Breast epithelium (tissue), 4 donors: ENCODE measurements at regions not wholly inside any gene's neighbourhood (a gene's known extent, or its start where the extent isn't known, plus 50 kb on each side); places are given as distances from the start of the nearest gene placed in this dataset.

ENCODE experiments used
- DNase-seq, 2 donors: peaks; one replicate each; pipeline ENCODE4 v3.0.0-alpha.2; 2019; ENCODE audit warnings: low spot score in 2 of 2
- H3K27ac ChIP-seq, 2 donors: fragments of 200-600 bp; sonication (generic) in 1 of 2; one replicate each; pipeline ENCODE4 v1.5.1; 2016 to 2019; ENCODE audit warnings: mild to moderate bottlenecking in 1 of 2
- H3K27me3 ChIP-seq, 2 donors: fragments of 200-600 bp; sonication (generic) in 1 of 2; one replicate each; pipeline versions ENCODE4 v1.5.1 to v1.6.0; 2017 to 2019; ENCODE audit warnings: control low read depth in 1 of 2, mild to moderate bottlenecking in 1 of 2
- H3K36me3 ChIP-seq: fragments of 200-600 bp; one replicate; pipeline ENCODE4 v1.5.1; 2019
- H3K4me1 ChIP-seq, 2 donors: fragments of 200-600 bp; sonication (generic); one replicate each; pipeline ENCODE4 v1.5.1; 2016 to 2019; ENCODE audit warnings: control low read depth in 1 of 2
- H3K4me3 ChIP-seq, 3 donors: fragments of 200-600 bp; sonication (generic); 1 replicate in 2 of 3; 2 replicates in 1 of 3; pipeline ENCODE4 v1.5.1; 2016 to 2019; ENCODE audit warnings: mild to moderate bottlenecking in 3 of 3, moderate library complexity in 2 of 3
- H3K9me3 ChIP-seq, 2 donors: fragments of 200-600 bp; sonication (generic) in 1 of 2; one replicate each; pipeline ENCODE4 v1.5.1; 2016 to 2019; ENCODE audit warnings: control low read depth in 1 of 2
- POLR2A ChIP-seq: fragments of 450-650 bp; IDR thresholded peaks from one replicate; pipeline ENCODE4 v1.6.1; 2016; ENCODE audit warnings: antibody characterized with exemption, mild to moderate bottlenecking, moderate library complexity
- POLR2AphosphoS5 ChIP-seq, 3 donors: sonication (generic); formaldehyde crosslinking; IDR thresholded peaks; one replicate each; pipeline ENCODE4 v1.6.1; 2017; ENCODE audit warnings: antibody characterized with exemption in 3 of 3
- intact Hi-C: fragments of 100-400 bp; cut with DNase I; formaldehyde crosslinking; loops from one replicate; pipeline ENCODE4 v1.15.1; 2023; ENCODE audit warnings: low total_unique reads
- TF ChIP-seq, protein P1 (sequence below), 3 donors: fragments of 450-650 bp; IDR thresholded peaks; one replicate each; pipeline ENCODE4 v1.5.1; 2016 to 2017; ENCODE audit warnings: antibody characterized with exemption in 3 of 3, mild to moderate bottlenecking in 3 of 3, moderate library complexity in 3 of 3

DNA sequence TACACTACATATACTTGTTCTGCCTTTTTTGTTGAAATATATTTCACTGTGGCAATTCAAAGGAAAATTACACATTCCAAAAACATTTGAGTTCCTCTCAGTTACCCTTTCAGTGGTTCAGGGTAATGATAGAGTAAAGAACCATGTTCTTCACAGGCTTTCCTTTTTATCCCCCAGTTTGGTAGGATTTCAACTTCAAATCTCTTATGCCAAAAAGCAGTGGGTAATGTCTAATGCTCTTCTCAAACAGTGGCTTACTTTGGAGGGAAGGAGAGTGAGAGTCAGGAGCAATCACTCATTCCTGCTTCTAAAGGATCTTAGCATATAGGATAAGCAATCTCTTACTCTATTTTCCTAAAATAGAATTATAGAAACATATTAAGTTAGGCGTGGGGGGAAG is 290.6 kb downstream of the ZEB2 start:
- no peak for DNase-seq
- no peaks in the 10 kb centered on the region for H3K4me1 ChIP-seq
- H3K4me3 ChIP-seq = no peak overlapping the region
- intact Hi-C loops = no loop called here
- no peak overlapping the region for H3K27ac ChIP-seq
- no peaks in the 10 kb centered on the region for H3K36me3 ChIP-seq
- no peaks in the 10 kb centered on the region for H3K9me3 ChIP-seq
- TF ChIP-seq, protein P1, sequence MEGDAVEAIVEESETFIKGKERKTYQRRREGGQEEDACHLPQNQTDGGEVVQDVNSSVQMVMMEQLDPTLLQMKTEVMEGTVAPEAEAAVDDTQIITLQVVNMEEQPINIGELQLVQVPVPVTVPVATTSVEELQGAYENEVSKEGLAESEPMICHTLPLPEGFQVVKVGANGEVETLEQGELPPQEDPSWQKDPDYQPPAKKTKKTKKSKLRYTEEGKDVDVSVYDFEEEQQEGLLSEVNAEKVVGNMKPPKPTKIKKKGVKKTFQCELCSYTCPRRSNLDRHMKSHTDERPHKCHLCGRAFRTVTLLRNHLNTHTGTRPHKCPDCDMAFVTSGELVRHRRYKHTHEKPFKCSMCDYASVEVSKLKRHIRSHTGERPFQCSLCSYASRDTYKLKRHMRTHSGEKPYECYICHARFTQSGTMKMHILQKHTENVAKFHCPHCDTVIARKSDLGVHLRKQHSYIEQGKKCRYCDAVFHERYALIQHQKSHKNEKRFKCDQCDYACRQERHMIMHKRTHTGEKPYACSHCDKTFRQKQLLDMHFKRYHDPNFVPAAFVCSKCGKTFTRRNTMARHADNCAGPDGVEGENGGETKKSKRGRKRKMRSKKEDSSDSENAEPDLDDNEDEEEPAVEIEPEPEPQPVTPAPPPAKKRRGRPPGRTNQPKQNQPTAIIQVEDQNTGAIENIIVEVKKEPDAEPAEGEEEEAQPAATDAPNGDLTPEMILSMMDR (IDR thresholded peaks at IDR 0.05) = no peak
- TF ChIP-seq POLR2A = no peak
- no peak for TF ChIP-seq POLR2AphosphoS5 (IDR thresholded peaks at IDR 0.05)
- H3K27me3 ChIP-seq = no peaks in the 10 kb centered on the region

DNA sequence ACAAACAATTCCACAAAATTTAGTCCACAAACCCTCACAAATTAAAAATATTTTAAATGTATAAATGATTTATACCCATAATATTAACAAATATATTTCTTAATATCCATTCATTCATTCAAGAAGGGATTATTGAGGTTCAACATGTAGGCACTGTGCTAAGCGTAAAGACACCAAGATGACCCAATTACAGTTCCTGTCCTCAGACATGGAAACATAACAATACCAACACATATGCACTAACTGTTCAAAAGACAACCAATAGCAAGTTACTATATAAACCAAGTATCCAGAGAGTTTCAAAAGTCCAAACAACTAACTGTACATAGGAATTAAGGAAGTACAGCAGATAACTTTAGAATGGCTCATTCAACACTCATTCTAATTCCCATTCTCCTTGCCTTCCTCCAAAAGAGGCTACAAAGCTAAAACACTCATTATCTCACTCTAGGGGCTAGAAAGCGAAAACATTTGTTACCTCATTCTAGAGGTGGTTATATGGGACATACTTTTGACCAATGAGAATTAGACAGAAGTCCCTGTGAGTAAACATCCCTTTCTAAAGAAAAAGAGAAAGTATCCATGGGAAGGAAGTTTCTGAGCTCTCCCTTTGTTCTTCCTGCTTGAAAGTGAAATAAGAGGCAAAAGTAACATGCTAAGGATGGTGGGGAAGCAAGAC is 292.4 kb downstream of the ZEB2 start:
- Histone ChIP-seq H3K4me3 (no peak overlapping the region), H3K27me3 (no peaks in the 10 kb centered on the region), H3K9me3 (no peaks in the 10 kb centered on the region), H3K36me3 (no peaks in the 10 kb centered on the region), H3K27ac (no peak overlapping the region), H3K4me1 (no peaks in the 10 kb centered on the region)
- TF ChIP-seq, protein P1 (IDR thresholded peaks at IDR 0.05) = no peak
- intact Hi-C loops = no loop called here
- DNase-seq = no peak

DNA sequence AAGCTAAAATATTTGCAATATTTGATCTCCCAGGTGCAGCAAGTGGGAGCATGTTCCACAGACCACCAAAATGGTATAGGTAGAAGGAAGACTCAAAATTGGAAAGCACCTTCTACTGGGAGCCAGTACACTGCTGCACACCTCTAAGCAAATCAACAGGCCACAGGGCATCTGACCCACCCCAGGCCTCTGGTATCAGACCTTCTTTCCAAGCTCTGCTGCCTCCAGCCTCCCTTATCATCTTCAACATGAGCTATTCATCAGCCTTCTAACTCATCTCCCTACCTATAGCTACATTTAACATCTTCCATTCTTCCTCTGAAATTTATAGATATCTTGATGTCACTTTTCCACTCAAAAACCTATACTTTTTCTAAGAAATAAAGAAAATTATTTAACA is 294.8 kb downstream of the ZEB2 start:
- no peak for DNase-seq

DNA sequence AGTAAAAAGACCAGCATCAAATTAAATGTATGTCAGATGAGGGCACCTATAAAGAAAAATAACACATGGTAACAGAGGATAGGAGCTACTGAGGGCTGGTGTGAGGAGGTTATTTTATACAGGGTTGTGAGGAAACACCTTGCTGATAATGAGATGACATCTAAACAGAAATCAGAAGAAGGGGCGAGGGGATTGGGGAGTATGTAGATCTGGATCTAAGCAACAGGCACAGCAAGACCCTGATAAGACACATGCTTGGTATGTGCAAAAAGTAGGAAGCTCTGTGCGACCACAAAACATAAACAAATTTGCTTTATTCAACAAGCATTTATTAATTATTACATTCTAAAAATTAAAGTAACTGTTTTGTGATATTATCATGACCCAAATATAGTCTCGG is 295.4 kb downstream of the ZEB2 start:
- no peaks in the 10 kb centered on the region for H3K27me3 ChIP-seq
- H3K9me3 ChIP-seq = no peaks in the 10 kb centered on the region
- no peak overlapping the region for H3K27ac ChIP-seq
- no peak for DNase-seq
- intact Hi-C loops = no loop called here
- no peaks in the 10 kb centered on the region for H3K36me3 ChIP-seq
- TF ChIP-seq POLR2AphosphoS5 (IDR thresholded peaks at IDR 0.05) (no peak), POLR2A (no peak)
- TF ChIP-seq, protein P1 (IDR thresholded peaks at IDR 0.05) = no peak
- H3K4me3 ChIP-seq = no peak overlapping the region
- H3K4me1 ChIP-seq = no peaks in the 10 kb centered on the region

More for the DNA sequence above, 294.8 kb downstream of the ZEB2 start:
- Histone ChIP-seq H3K27me3 (no peaks in the 10 kb centered on the region), H3K27ac (no peak overlapping the region), H3K4me1 (no peaks in the 10 kb centered on the region), H3K4me3 (no peak overlapping the region), H3K9me3 (no peaks in the 10 kb centered on the region), H3K36me3 (no peaks in the 10 kb centered on the region)
- intact Hi-C loops = no loop called here
- TF ChIP-seq POLR2A (no peak), POLR2AphosphoS5 (IDR thresholded peaks at IDR 0.05) (no peak)
- TF ChIP-seq, protein P1 (IDR thresholded peaks at IDR 0.05) = no peak

DNA sequence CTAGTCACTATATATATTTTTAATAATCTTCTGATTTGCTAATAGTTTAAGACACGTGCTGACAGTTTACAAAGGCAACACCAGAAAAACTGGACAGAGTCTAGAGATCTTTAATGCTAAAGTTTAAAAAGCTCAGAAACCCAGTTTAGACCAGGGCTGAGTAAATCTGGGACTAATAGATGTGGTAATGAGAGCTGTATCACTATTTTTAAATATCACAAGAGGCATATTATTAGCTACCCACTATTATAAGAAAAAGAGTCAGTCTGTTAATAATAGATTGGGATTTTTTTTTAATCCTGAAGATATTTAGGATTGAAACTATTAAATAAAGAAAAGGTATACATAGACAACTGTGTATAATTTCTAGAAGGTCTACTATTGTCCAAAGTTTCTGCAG is 299.9 kb downstream of the ZEB2 start:
- H3K9me3 ChIP-seq = no peaks in the 10 kb centered on the region
- intact Hi-C loops = no loop called here
- no peak overlapping the region for H3K27ac ChIP-seq
- no peak for DNase-seq
- no peaks in the 10 kb centered on the region for H3K4me1 ChIP-seq
- H3K36me3 ChIP-seq = no peaks in the 10 kb centered on the region
- TF ChIP-seq, protein P1 (IDR thresholded peaks at IDR 0.05) = no peak
- TF ChIP-seq POLR2AphosphoS5 (IDR thresholded peaks at IDR 0.05) = no peak
- TF ChIP-seq POLR2A = no peak
- no peaks in the 10 kb centered on the region for H3K27me3 ChIP-seq
- no peak overlapping the region for H3K4me3 ChIP-seq
